Activated B cell treated with CpG ODN at 0.5 μM for 24 hours (primary cell): ENCODE measurements at regions not wholly inside any gene's neighbourhood (a gene's known extent, or its start where the extent isn't known, plus 50 kb on each side); places are given as distances from the start of the nearest gene placed in this dataset.
"Not testable (repeated sequence)": the region's sequence is repeated elsewhere in the genome, so short reads cannot be mapped to it uniquely, and the experiment has no call there.

Experiments
- ATAC-seq: fragments of 200-7000 bp; cut with Tn5 transposase; one replicate; pipeline ENCODE4 v1.10.0; 2021; ENCODE audit warnings: low read depth, mild to moderate bottlenecking, moderate library complexity
- CTCF ChIA-PET: fragments of 350-600 bp; sonication (Branson Sonifier 250); formaldehyde crosslinking; loops from one replicate; lab custom pipeline; 2021; ENCODE audit warnings: antibody characterized with exemption; lab: Charles Lee
- POLR2A ChIA-PET: fragments of 350-600 bp; sonication (Branson Sonifier 250); formaldehyde crosslinking; loops from one replicate; lab custom pipeline; 2021; ENCODE audit warnings: antibody characterized with exemption; lab: Charles Lee
- DNase-seq: peaks from one replicate; pipeline ENCODE4 v3.0.0; 2022
- H3K27ac Mint-ChIP-seq: one replicate; pipeline ENCODE4 v1.8.0; 2020; ENCODE audit warnings: mixed read lengths
- H3K27me3 Mint-ChIP-seq: one replicate; pipeline ENCODE4 v1.8.0; 2021; ENCODE audit warnings: mixed read lengths
- H3K36me3 Mint-ChIP-seq: one replicate; pipeline ENCODE4 v1.8.0; 2021; ENCODE audit warnings: low read depth, mixed read lengths
- H3K4me1 Mint-ChIP-seq: one replicate; pipeline ENCODE4 v1.8.0; 2021; ENCODE audit warnings: mixed read lengths
- H3K4me3 Mint-ChIP-seq: one replicate; pipeline ENCODE4 v1.8.0; 2020; ENCODE audit warnings: mild to moderate bottlenecking, mixed read lengths
- H3K9me3 Mint-ChIP-seq: one replicate; pipeline ENCODE4 v1.8.0; 2020; ENCODE audit warnings: mixed read lengths
- intact Hi-C: fragments of 100-400 bp; cut with micrococcal nuclease; formaldehyde crosslinking; loops from one replicate; pipeline ENCODE4 v1.15.1; 2024
- TF ChIP-seq, protein P1 (sequence below): fragments of 200-600 bp; IDR thresholded peaks from one replicate; pipeline ENCODE4 v1.8.0; 2022; ENCODE audit warnings: antibody characterized with exemption, mild to moderate bottlenecking

DNA sequence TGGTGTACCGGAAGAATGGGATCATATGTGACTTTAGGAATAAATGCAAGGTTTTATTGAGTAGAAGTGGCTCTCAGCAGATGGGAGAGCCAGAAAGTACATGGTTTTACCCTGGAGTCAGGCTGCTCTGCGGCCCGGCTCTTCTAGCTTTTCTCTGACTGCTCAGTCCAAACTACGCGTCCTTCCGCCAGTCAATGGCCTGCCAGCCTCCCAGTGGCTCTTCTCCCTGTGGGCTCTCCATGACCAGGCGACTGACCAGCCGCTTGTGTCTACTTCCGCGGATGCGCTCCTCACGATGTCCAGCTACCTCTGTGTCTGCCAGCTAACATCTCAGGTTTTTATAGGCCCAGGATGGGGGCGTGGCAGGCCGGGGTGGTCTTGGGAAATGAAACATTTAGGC, 220.4 kb downstream of the VAPA start:
- DNase-seq = no peak
- H3K27ac Mint-ChIP-seq = no peak overlapping the region
- peaks cover 6% of the 10 kb centered on the region for H3K4me1 Mint-ChIP-seq
- ChIA-PET CTCF (no interaction called here), POLR2A (no interaction called here)
- ATAC-seq = no peak
- intact Hi-C loops = no loop called here
- no peaks in the 10 kb centered on the region for H3K36me3 Mint-ChIP-seq
- no peak overlapping the region for H3K4me3 Mint-ChIP-seq
- H3K27me3 Mint-ChIP-seq = peaks cover 28% of the 10 kb centered on the region
- H3K9me3 Mint-ChIP-seq = no peaks in the 10 kb centered on the region
- TF ChIP-seq, protein P1, sequence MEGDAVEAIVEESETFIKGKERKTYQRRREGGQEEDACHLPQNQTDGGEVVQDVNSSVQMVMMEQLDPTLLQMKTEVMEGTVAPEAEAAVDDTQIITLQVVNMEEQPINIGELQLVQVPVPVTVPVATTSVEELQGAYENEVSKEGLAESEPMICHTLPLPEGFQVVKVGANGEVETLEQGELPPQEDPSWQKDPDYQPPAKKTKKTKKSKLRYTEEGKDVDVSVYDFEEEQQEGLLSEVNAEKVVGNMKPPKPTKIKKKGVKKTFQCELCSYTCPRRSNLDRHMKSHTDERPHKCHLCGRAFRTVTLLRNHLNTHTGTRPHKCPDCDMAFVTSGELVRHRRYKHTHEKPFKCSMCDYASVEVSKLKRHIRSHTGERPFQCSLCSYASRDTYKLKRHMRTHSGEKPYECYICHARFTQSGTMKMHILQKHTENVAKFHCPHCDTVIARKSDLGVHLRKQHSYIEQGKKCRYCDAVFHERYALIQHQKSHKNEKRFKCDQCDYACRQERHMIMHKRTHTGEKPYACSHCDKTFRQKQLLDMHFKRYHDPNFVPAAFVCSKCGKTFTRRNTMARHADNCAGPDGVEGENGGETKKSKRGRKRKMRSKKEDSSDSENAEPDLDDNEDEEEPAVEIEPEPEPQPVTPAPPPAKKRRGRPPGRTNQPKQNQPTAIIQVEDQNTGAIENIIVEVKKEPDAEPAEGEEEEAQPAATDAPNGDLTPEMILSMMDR = no peak

DNA sequence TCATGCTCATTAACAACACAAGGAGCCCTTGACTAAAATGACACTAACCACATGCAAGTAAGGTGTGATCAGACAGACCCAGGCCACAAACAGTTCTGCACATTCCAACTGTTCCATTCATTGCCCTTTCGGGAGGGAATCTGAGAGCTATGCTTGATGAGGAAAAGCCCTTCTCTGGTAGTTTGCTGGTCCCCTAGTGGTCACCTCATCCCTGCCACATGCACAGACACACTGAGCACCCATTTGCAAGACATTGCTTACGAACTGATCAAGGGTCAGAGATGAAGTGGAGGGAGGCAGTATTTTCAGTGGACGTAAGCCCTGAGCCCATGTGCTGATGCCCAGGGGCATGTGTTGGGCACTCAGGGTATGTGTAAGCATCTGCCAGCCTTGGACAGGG, 220.9 kb downstream of the VAPA start:
- H3K4me3 Mint-ChIP-seq, DNase-seq, ATAC-seq, H3K36me3 Mint-ChIP-seq, H3K9me3 Mint-ChIP-seq, H3K27ac Mint-ChIP-seq, H3K4me1 Mint-ChIP-seq, CTCF ChIA-PET, POLR2A ChIA-PET, intact Hi-C loops: not testable (repeated sequence)
- H3K27me3 Mint-ChIP-seq = peaks cover 28% of the 10 kb centered on the region

DNA sequence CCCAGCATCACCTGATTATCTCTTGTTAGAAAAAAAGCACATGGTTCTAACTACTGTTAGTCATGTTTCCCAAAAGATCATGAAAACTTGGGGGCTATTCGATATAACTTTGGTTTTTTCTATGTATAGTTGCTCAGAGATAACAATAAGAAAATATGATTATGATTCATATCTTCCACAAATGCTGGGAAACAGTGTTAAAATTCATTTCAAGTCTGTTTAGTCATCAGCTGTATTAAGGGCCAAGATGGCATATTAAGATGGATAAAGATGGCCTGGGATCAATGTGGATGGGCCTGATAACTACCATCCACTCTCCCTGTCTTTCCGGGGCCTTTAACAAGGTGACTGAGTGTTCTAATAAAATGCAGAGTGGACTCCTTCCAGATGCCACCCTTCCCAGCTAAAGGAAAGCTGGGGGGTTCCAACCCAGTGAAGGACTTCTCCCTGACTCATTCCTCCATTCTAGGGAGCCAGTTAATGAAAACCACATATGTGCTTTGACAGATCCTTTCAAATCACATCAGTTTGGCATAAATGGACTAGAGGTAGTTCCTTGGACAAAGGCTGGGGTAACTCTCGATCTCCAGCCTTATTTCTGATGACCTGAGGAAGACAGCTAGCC, 221.6 kb downstream of the VAPA start:
- CTCF ChIA-PET = no interaction called here

DNA sequence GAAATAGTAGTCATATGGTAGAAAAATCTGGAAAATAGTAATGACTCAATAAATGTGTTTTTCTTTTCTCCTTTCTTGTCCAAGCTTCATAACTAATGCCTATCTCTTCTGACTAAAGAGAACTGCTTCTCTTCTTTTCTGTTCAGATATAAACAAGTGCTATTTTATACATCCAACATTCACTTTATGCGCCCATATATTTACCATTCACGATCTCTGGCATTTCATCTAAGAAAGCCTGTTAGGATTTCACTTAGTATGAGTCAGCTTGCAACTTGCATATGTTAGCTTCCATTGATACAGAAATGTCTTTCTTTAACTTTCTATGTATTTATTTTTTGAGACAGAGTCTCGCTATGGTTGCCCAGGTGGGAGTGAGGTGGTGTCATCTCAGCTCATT, 224.9 kb downstream of the VAPA start:
- H3K27me3 Mint-ChIP-seq = peaks cover 10% of the 10 kb centered on the region
- no peak overlapping the region for H3K4me3 Mint-ChIP-seq
- H3K9me3 Mint-ChIP-seq = no peaks in the 10 kb centered on the region
- H3K36me3 Mint-ChIP-seq = no peaks in the 10 kb centered on the region
- intact Hi-C loops = no loop called here
- POLR2A ChIA-PET = no interaction called here
- TF ChIP-seq, protein P1 = no peak
- DNase-seq = no peak
- ATAC-seq = no peak
- no peak overlapping the region for H3K27ac Mint-ChIP-seq
- CTCF ChIA-PET = no interaction called here
- no peaks in the 10 kb centered on the region for H3K4me1 Mint-ChIP-seq

More for the DNA sequence above, 221.6 kb downstream of the VAPA start:
- Mint-ChIP-seq H3K27me3 (peaks cover 27% of the 10 kb centered on the region), H3K9me3 (no peaks in the 10 kb centered on the region), H3K4me3 (no peak overlapping the region), H3K36me3 (no peaks in the 10 kb centered on the region), H3K27ac (no peak overlapping the region), H3K4me1 (peaks cover 6% of the 10 kb centered on the region)
- ATAC-seq (no peak), DNase-seq (no peak)
- POLR2A ChIA-PET = no interaction called here
- TF ChIP-seq, protein P1 = no peak
- intact Hi-C loops = no loop called here

DNA sequence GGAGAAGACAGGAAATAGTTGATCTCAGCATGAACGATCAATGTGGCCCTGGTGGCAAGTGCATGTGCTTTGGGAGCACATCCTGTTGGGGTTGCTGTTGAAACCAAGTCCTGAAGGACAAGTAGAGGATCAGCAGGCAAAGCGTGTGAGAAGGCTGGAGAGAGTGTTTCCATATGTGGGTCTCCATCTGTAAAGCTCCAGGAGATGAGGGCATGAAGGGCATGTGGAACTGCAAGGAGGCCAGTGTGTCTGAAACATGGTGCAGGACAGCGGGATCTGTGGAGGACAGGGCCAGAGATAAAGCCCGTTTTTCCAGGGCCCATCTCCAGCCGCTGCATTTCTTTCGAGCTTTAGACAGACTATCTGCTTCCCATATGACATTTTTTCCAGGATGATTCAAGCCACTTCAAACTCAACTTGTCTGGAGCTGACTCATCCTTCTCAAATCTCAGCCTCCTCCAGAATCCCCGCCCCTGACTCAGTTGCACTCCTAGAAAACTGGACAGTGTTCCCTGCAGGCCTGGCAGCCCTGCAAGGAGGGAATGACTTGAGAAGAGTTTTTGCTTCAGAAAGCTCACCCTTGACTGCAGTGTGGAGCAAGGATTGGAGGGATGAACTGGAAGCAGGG, 226.1 kb downstream of the VAPA start:
- peaks cover 6% of the 10 kb centered on the region for H3K27me3 Mint-ChIP-seq
- intact Hi-C loops = no loop called here
- no peak for DNase-seq
- no peak overlapping the region for H3K4me3 Mint-ChIP-seq
- H3K4me1 Mint-ChIP-seq = no peaks in the 10 kb centered on the region
- ATAC-seq = no peak
- no peaks in the 10 kb centered on the region for H3K9me3 Mint-ChIP-seq
- no peaks in the 10 kb centered on the region for H3K36me3 Mint-ChIP-seq
- ChIA-PET POLR2A (no interaction called here), CTCF (no interaction called here)
- TF ChIP-seq, protein P1 = no peak
- no peak overlapping the region for H3K27ac Mint-ChIP-seq
